Activated T-cell treated with anti-CD3 and anti-CD28 coated beads, Interleukin-2, amount 50 U/mL, for 24 hours (primary cell): ENCODE measurements at regions not wholly inside any gene's neighbourhood (a gene's known extent, or its start where the extent isn't known, plus 50 kb on each side); places are given as distances from the start of the nearest gene placed in this dataset.
"Not testable (repeated sequence)": the region's sequence is repeated elsewhere in the genome, so short reads cannot be mapped to it uniquely, and the experiment has no call there.

Experiments
- DNase-seq: peaks from one replicate; pipeline ENCODE4 v3.0.0-alpha.2; 2020
- H3K27ac Mint-ChIP-seq: 2 replicates; pipeline ENCODE4 v1.8.0; 2020; ENCODE audit warnings: mild to moderate bottlenecking, mixed read lengths
- H3K27me3 Mint-ChIP-seq: 2 replicates; pipeline ENCODE4 v1.8.0; 2020; ENCODE audit warnings: mixed read lengths
- H3K36me3 Mint-ChIP-seq: 2 replicates; pipeline ENCODE4 v1.8.0; 2020; ENCODE audit warnings: low read depth, mixed read lengths
- H3K4me1 Mint-ChIP-seq: 2 replicates; pipeline ENCODE4 v1.8.0; 2020; ENCODE audit warnings: low read depth, mixed read lengths
- H3K4me3 Mint-ChIP-seq: 2 replicates; pipeline ENCODE4 v1.8.0; 2020; ENCODE audit warnings: mild to moderate bottlenecking, moderate library complexity, mixed read lengths
- H3K9me3 Mint-ChIP-seq: 2 replicates; pipeline ENCODE4 v1.8.0; 2020; ENCODE audit warnings: mixed read lengths

- H3K4me3 Mint-ChIP-seq: no peak overlapping the region
- peaks cover 47% of the 10 kb centered on the region for H3K27me3 Mint-ChIP-seq
- no peaks in the 10 kb centered on the region for H3K9me3 Mint-ChIP-seq
- no peak overlapping the region for H3K27ac Mint-ChIP-seq
- no peaks in the 10 kb centered on the region for H3K4me1 Mint-ChIP-seq
- H3K36me3 Mint-ChIP-seq: no peaks in the 10 kb centered on the region
- no peak for DNase-seq
Observed at GRCh38 chr6:991192-991591, 298.3 kb upstream of the EXOC2 start.

DNA sequence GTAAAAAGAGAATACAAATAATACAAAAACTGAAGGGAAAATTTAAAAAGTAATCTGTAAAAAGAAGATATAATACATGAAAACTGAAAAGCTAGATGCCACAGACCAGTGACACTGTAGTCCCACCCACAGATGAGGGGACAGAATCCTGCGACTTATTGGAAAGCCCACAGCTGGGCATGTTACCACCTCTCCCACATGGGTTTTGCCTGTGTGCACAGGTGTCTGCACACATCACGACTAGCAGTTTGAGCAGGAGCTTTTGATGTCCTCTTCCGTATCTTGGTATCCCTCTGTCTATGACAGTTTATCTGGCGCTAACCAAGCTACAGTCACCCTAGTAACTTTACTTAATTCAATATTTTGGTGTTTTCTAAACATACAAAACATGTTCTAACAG lies 291.1 kb upstream of the EXOC2 start:
- Mint-ChIP-seq H3K4me1 (no peaks in the 10 kb centered on the region), H3K27me3 (peaks cover 47% of the 10 kb centered on the region), H3K4me3 (no peak overlapping the region), H3K9me3 (no peaks in the 10 kb centered on the region), H3K36me3 (no peaks in the 10 kb centered on the region), H3K27ac (no peak overlapping the region)
- DNase-seq: no peak

DNA sequence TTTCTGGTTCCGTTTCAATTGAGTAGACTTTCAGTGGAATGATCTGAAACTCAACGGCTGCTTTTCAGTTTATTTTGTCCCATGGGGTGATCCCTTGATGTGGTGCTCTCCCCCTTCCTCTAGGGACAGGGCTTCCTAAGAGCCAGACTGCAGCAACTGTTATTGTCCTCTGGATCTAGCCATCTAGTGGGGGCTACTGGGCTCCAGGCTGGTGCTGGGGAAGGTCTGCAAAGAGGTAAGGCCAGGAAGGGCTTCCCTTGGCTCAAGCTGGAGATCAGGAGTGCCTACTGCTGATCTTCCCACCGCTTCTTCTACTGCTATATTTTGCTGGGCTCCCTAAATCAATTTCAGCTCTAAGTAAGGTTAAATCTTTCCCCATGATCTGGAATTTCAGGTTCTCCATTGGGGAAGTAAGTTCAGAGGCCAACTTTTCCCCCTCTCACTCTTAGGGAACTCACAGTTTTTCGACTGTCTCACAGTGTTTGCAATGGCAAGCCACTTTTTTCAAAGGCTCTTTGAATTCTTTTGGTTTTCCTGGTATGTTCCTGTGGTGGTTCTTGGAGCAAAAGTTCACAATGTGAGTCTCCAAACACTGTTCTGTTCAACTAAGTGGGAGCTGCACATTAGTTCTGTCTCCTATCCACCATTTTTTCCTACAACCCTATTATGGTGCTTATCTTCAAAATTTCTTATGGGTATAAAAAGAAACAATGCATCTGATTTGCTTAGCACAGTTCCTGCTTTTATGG lies 286.2 kb upstream of the EXOC2 start:
- Mint-ChIP-seq H3K4me1 (no peaks in the 10 kb centered on the region), H3K4me3 (no peak overlapping the region), H3K27ac (no peak overlapping the region), H3K36me3 (no peaks in the 10 kb centered on the region), H3K27me3 (peaks cover 37% of the 10 kb centered on the region), H3K9me3 (peaks cover 25% of the 10 kb centered on the region)
- DNase-seq: no peak

DNA sequence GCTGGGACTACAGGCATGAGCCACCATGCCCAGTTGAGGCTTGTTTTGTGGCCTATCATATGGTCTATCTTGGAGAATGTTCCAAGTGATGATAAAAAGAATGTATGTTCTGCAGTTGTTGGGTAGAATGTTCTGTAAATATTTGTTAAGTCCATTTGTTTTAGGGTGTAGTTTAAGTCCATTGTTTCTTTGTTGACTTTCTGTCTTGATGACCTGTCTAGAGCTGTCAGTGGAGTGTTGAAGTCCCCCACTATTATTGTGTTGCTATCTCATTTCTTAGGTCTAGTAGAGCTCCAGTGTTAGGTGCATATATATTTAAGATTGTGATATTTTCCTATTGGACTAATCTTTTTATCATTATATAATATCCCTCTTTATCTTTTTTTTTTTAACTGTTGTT lies 284.3 kb upstream of the EXOC2 start:
- peaks cover 44% of the 10 kb centered on the region for H3K27me3 Mint-ChIP-seq
- H3K4me1 Mint-ChIP-seq, H3K27ac Mint-ChIP-seq: not testable (repeated sequence)

GRCh38 chr6:971981-972640 lies 279.2 kb upstream of the EXOC2 start:
- Mint-ChIP-seq H3K4me3 (no peak overlapping the region), H3K36me3 (no peaks in the 10 kb centered on the region), H3K4me1 (no peaks in the 10 kb centered on the region), H3K27ac (no peak overlapping the region), H3K27me3 (peaks cover 17% of the 10 kb centered on the region), H3K9me3 (peaks cover 22% of the 10 kb centered on the region)
- no peak for DNase-seq

More for the DNA sequence above, 284.3 kb upstream of the EXOC2 start:
- not testable (repeated sequence) for H3K36me3 Mint-ChIP-seq, DNase-seq, H3K4me3 Mint-ChIP-seq
- peaks cover 25% of the 10 kb centered on the region for H3K9me3 Mint-ChIP-seq

DNA sequence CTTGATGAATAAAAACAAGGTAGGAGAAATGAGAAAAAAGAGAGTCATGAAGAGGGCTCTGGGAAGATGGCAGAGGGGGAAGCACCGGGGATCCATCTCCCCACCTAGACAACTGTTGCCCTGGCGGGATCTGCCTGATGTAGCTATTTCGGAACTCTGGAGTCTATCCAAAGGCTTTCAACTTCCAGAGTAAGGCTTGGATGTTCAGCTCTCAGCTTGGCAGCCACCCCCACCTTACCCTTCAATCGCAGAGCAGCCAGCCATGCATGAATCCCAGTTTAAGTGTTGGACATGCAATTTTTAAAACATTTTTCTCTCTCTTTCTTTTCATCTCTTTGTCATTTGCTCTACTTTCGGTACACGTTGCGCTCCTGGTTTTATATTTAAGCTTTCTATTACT lies 275.9 kb upstream of the EXOC2 start:
- H3K9me3 Mint-ChIP-seq: peaks cover 2% of the 10 kb centered on the region
- H3K4me1 Mint-ChIP-seq: no peaks in the 10 kb centered on the region
- H3K4me3 Mint-ChIP-seq: no peak overlapping the region
- no peak overlapping the region for H3K27ac Mint-ChIP-seq
- no peak for DNase-seq
- peaks cover 25% of the 10 kb centered on the region for H3K27me3 Mint-ChIP-seq
- H3K36me3 Mint-ChIP-seq: no peaks in the 10 kb centered on the region

DNA sequence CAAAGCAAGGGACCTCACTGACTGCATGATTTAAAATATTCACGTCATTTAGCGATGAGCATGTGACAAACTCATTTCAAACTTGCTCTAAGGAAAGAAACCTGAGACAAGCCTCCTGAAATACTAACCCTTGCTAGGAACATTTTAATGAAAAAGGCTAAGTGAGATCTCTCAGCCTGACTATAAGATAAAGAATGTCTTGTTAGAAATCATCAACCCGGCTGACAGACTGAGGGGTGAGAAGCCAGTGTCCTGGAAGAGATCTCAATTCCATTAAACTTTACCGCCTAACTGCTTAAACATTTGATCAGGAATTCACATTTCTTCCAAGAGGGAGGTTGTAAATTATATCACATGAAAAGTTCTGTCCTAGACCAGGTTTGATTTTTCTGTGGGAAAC lies 274.8 kb upstream of the EXOC2 start:
- no peak overlapping the region for H3K4me3 Mint-ChIP-seq
- H3K9me3 Mint-ChIP-seq: peaks cover 2% of the 10 kb centered on the region
- DNase-seq: no peak
- peaks cover 28% of the 10 kb centered on the region for H3K27me3 Mint-ChIP-seq
- no peak overlapping the region for H3K27ac Mint-ChIP-seq
- H3K36me3 Mint-ChIP-seq: no peaks in the 10 kb centered on the region
- no peaks in the 10 kb centered on the region for H3K4me1 Mint-ChIP-seq

- H3K27me3 Mint-ChIP-seq: peaks cover 34% of the 10 kb centered on the region
- no peak for DNase-seq
- H3K4me3 Mint-ChIP-seq: no peak overlapping the region
- H3K9me3 Mint-ChIP-seq: peaks cover under 1% of the 10 kb centered on the region
- H3K4me1 Mint-ChIP-seq: no peaks in the 10 kb centered on the region
- H3K36me3 Mint-ChIP-seq: no peaks in the 10 kb centered on the region
- no peak overlapping the region for H3K27ac Mint-ChIP-seq
Observed at GRCh38 chr6:965343-965742, 272.4 kb upstream of the EXOC2 start.

- Mint-ChIP-seq H3K36me3 (no peaks in the 10 kb centered on the region), H3K4me1 (no peaks in the 10 kb centered on the region), H3K4me3 (no peak overlapping the region), H3K27ac (no peak overlapping the region), H3K9me3 (no peaks in the 10 kb centered on the region), H3K27me3 (peaks cover 27% of the 10 kb centered on the region)
- DNase-seq: no peak
Observed at GRCh38 chr6:963456-963855, 270.5 kb upstream of the EXOC2 start.

DNA sequence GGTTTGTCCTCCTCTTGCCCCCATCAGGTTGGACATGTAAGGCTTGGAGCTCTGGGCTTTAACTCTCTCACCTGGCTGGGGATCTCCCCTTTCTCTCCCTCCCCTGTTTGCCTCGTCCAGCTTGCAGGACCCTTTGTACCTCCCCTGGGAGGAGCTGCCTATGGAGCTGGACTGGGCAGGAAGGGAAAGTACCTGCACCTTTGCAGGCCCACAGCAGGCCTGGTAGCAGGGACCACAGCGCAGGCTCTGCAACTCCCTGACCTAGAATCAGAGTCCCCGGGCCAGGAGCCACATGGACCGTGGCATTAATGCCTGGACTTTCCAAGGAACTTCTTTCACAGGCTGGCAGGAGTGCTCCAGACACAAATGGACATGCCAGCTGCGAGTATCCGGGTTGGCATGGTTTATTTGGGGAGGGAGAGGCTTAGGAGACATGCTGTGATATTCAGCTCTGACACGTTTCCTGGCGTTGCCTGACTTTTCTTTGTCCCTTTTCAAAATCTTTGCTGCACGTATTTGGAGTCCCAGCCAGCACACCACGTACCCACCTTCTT lies 268.5 kb upstream of the EXOC2 start:
- no peak overlapping the region for H3K27ac Mint-ChIP-seq
- no peak overlapping the region for H3K4me3 Mint-ChIP-seq
- no peaks in the 10 kb centered on the region for H3K9me3 Mint-ChIP-seq
- H3K36me3 Mint-ChIP-seq: no peaks in the 10 kb centered on the region
- DNase-seq: no peak
- no peaks in the 10 kb centered on the region for H3K4me1 Mint-ChIP-seq
- H3K27me3 Mint-ChIP-seq: peaks cover 35% of the 10 kb centered on the region

DNA sequence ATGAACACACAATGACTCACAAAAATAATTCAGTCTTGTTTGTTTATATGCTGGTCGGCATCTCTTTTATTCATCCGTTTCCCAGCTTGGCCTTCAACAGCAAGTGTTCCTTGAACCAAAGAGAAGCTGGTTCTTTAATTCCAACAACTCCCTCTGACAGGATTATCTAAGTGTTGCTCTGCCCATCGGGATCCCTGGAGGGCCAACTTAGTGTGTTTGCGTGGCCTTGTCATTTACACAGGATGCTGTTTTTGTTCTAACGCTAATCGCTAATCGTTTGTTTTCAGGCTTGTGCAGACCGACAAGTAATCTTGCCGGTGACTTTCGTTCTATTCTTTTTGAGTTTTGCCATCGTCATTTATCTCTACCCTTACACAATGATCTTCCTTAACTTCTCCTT lies 267.4 kb upstream of the EXOC2 start:
- no peaks in the 10 kb centered on the region for H3K36me3 Mint-ChIP-seq
- H3K9me3 Mint-ChIP-seq: no peaks in the 10 kb centered on the region
- H3K27me3 Mint-ChIP-seq: peaks cover 32% of the 10 kb centered on the region
- DNase-seq: no peak
- no peak overlapping the region for H3K27ac Mint-ChIP-seq
- H3K4me3 Mint-ChIP-seq: no peak overlapping the region
- H3K4me1 Mint-ChIP-seq: no peaks in the 10 kb centered on the region

GRCh38 chr6:958488-958887 lies 265.5 kb upstream of the EXOC2 start:
- Mint-ChIP-seq H3K27me3 (peaks cover 37% of the 10 kb centered on the region), H3K4me1 (no peaks in the 10 kb centered on the region), H3K36me3 (no peaks in the 10 kb centered on the region), H3K4me3 (no peak overlapping the region), H3K9me3 (no peaks in the 10 kb centered on the region), H3K27ac (no peak overlapping the region)
- no peak for DNase-seq

DNA sequence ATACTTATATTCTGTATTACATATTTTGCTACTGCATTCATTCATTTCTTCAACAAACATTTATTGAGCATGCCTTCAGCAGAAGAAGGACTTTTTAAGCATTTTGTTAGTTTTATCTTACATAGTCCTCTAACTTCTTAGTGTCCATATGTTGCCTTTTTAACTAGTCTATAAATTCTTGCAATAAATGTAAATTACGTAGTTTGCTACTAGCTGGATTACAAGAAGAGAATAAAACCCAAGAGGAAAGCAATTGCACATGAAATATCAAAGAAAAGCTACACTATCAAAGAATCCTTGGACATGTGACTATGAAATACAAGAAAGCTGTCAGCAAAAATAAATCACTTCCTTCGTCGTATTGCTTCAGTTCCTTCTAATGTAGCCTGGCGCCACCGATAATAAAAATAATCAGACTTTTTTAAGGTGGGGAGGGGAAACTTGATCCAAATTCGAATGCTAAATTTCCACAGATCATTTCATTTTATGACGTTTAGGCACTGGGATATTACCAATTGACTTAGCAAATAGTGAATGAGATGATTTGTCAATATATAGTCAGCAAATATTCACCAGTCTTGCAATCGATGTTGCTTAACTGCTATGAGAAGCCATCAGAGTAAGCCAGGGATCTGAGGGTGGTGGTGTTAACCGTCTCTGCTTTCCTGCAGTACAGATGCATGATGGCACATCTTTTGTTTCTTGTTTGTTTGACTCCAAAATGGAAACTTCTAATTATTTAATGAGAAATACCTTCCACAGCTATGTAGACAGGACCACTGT lies 258.7 kb upstream of the EXOC2 start:
- Mint-ChIP-seq H3K4me1 (no peaks in the 10 kb centered on the region), H3K4me3 (no peak overlapping the region), H3K9me3 (no peaks in the 10 kb centered on the region), H3K27ac (no peak overlapping the region), H3K36me3 (no peaks in the 10 kb centered on the region), H3K27me3 (peaks cover 28% of the 10 kb centered on the region)
- no peak for DNase-seq

- no peak for DNase-seq
- H3K4me1 Mint-ChIP-seq: no peaks in the 10 kb centered on the region
- no peak overlapping the region for H3K27ac Mint-ChIP-seq
- H3K9me3 Mint-ChIP-seq: no peaks in the 10 kb centered on the region
- no peak overlapping the region for H3K4me3 Mint-ChIP-seq
- peaks cover 15% of the 10 kb centered on the region for H3K27me3 Mint-ChIP-seq
- H3K36me3 Mint-ChIP-seq: no peaks in the 10 kb centered on the region
Observed at GRCh38 chr6:947235-947934, 254.4 kb upstream of the EXOC2 start.
